GM18870 (cell line): ENCODE measurements at regions not wholly inside any gene's neighbourhood (a gene's known extent, or its start where the extent isn't known, plus 50 kb on each side); places are given as distances from the start of the nearest gene placed in this dataset.
A peak's percentile ranks its signal among the peaks of the same experiment; 100 is the strongest.

ENCODE experiments used
- ATAC-seq: cut with Tn5 transposase; IDR thresholded peaks from one replicate; pipeline ENCODE4 v1.9.1; 2021; ENCODE audit warnings: moderate library complexity; ENCODE audit not compliant: unreplicated experiment

GRCh38 chr4:102439812-102440211 lies 61.3 kb upstream of the NFKB1 start:
- ATAC-seq, result no peak

DNA sequence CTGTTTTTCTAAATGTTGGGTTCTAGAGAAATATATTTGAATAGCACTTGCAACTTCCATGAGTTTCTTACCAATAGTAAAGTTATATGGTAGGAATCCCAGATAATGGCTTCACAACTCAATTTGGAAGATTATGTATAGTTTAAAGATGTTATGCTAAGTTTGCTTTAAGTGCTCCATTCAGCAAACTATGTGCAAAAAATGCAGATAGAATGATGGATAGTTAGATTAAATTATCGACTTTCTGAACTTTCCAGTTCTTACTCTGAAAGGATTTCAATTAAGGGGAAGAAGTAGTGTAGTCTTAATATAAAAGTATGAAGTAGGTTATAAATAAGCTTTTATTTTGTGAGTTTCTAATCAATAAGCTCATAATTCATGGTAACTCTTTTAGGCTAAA lies 60.7 kb upstream of the NFKB1 start:
- no peak for ATAC-seq

- ATAC-seq, result no peak
Measured at GRCh38 chr4:102441978-102442911, 58.9 kb upstream of the NFKB1 start.

DNA sequence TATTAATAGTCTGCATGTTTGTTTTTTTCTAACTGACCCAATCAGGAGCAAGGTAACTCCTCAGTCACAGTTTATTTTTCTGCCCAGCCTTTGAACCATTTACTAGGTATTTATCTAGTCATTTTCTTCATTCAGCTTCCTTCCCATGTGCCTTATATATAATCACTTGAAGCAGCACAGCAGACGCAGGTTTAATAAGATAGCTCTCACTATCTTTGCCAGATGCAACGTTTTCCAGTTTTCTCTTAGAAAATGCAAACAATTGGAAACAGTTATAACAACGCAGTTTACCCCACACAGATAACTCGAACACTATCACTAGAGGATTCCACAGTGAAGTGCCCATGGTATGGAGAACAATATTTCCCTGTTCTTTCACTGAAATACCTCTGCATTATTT lies 56.4 kb upstream of the NFKB1 start:
- no peak for ATAC-seq

- ATAC-seq, result no peak
Measured at GRCh38 chr4:102445213-102445612, 55.9 kb upstream of the NFKB1 start.

DNA sequence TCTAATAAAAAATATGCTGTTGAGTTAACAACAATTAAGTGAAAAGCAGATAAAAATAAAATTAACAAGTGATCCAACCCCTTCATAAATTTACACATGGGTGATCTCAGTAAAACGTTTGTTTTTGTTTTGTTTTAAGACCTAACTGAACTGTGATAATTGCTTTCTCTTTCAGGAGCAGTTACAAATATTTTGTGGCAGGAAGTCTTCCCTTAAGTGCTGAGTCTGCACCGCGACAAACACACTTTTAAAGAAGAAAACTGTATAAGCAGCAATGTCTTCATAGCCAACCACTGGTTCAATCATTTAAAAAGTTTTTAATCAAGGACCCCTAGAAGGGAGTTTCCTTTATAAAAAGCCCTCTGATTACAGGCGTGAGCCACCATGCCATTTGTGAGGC lies 53.7 kb upstream of the NFKB1 start:
- ATAC-seq, result peak; percentile 61

DNA sequence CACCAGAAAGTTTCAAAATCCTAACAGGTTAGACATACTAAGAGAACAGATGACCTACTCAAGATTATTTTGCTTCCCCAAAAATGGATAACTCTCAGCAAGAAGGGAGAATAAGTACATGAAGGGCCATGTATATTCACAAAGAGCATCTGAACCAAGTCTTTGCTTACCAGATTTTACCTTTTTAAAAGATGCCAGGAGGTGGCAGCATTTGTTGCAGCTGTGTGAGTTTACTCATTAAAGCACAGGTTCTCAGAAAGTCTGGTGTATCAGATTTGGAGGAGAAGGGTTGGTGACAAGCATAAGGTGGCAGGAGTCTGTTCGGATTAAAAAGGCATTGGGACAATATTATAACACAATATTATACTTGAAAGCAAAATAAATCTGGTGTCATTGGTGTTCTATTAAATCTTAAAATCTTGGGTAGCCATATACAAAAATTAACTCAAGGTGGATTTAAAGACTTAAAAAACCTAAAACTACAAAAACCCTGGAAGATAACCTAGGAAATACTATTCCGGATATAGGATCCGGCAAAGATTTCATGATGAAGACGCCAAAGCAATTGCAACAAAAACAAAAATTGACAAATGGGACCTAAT lies 51.3 kb upstream of the NFKB1 start:
- no peak for ATAC-seq

GRCh38 chr4:102451266-102451665 lies 49.9 kb upstream of the NFKB1 start:
- no peak for ATAC-seq
